Activated CD4-positive, CD25-positive, alpha-beta regulatory T cell (primary cell): ENCODE measurements at regions not wholly inside any gene's neighbourhood (a gene's known extent, or its start where the extent isn't known, plus 50 kb on each side); places are given as distances from the start of the nearest gene placed in this dataset.

Experiments
- DNase-seq, 4 experiments: peaks; one replicate each; lab custom pipeline; 2025; lab: John Stamatoyannopoulos, UW

DNA sequence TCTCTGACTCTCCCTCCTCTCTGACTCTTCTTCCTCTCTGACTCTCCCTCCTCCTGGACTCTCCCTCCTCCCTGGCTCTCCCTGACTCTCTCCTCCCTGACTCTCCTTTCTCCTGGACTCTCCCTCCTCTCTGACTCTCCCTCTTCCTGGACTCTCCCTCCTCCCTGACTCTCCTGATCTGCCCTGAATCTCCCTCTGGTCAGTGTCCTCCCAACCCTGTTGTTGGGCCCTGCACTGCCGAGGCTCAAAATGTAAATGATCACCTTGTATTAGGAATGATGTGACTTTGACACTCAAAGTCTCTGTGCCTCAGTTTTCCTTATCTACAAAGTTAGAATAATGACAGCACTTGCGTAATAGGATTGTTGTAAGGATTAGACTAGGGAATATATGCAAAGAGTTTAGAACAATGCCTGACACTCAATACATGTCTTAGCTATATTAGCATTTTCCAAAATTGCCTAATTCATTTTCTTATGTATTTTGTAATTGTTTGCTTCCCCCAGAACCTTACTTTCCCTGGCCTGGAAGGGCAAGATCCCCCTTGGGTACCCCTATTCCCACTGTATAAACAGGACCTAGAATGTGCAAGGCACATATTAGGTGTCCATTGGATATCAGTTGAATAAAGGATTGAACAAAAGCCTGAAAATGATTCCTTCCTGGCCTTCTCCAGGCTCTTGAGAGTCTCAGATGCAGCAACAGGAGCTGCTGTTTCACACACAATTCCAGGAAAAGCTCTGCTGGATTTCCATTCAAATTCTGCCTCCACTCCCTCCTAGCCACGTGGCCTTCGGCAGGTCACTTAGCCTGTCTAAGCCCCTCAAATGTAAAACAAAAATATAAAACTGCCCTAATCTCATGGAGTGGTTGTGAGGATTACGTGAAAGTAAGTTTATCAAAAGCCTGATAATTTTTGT is 170.1 kb downstream of the INHBB start:
- DNase-seq: no peak

DNA sequence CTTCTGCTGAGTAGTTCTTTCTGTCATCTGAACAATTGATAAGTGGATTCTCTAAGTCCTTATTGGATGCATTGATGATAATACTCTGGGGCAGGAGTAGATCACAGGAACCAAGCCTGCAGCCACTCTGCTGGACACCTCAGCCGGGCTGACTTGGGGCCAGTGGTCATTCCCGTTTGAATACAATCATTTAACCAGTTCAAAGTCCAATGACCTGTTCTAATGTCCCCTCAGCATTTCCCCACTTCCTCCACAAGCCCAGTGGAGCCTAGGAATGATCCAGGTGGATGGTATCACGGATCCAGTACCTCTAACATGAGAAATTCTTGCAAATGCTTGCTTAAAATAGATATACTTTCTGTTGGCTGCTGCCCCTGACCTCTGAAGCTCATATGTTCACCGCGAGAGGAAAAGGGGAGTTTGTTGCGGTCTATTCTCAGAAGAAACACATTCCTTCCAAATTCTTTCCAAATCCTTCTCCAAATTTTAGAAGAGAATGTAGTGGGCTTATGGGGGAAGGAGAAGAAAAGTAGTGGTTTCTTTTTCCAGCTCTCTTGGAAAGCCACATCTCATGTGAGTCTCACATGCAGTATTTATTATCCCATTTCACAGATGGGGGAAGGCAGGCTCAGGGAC is 170.9 kb downstream of the INHBB start:
- DNase-seq: no peak

DNA sequence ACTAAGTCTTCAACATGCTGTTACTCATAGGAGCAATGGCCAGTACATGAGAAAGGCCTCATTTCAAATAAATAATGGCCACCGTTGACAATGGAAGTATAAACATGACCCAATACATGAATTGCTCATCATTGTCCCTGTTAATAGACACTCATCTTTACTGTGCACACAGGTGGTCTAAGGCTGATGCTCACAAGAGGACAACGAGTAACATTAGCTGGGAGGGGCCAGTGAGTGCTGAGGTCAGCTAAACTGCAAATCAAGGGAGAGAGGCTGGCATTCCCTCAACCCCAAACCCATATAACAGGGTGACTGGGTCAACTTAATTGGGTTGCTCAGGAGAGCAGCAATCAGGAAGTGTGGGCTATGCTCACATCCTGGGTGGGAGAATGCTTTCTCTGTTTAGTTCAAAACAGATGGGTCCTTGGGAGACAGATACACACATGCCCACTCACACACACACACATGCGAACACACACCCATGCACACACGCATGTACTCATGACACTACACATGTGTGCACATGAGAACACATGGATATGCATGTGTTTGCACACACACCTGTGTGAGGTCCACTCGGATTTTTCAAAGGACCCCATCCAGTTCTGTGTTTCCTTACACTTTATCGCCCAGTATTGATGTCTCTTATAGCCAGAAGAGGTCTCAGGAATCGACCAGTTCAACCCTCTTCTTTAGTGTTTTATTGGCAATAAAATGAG is 172.0 kb downstream of the INHBB start:
- no peak for DNase-seq

- no peak for DNase-seq
These were observed 172.9 kb downstream of the INHBB start for GRCh38 chr2:120518819-120519218.

GRCh38 chr2:120519469-120519868 is 173.5 kb downstream of the INHBB start:
- DNase-seq: no peak

DNA sequence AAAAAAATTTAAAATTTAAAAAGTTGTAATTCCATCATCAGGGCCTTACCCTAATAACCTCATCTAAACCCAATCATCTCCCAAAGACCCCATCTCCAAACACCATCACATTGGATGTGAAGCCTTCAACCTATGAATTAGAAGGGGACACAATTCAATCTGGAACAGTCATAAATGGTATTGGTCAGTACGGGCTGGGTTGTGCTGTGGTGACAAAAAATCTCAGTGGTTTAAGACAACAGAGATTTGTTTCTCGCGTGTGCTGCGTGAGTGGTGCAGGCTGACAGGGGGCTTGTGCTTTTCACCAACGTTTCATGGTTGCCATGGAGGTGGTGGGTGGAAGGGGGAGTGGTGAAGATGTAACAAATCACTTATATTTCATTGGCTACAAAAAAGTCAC is 174.5 kb downstream of the INHBB start:
- DNase-seq: no peak

DNA sequence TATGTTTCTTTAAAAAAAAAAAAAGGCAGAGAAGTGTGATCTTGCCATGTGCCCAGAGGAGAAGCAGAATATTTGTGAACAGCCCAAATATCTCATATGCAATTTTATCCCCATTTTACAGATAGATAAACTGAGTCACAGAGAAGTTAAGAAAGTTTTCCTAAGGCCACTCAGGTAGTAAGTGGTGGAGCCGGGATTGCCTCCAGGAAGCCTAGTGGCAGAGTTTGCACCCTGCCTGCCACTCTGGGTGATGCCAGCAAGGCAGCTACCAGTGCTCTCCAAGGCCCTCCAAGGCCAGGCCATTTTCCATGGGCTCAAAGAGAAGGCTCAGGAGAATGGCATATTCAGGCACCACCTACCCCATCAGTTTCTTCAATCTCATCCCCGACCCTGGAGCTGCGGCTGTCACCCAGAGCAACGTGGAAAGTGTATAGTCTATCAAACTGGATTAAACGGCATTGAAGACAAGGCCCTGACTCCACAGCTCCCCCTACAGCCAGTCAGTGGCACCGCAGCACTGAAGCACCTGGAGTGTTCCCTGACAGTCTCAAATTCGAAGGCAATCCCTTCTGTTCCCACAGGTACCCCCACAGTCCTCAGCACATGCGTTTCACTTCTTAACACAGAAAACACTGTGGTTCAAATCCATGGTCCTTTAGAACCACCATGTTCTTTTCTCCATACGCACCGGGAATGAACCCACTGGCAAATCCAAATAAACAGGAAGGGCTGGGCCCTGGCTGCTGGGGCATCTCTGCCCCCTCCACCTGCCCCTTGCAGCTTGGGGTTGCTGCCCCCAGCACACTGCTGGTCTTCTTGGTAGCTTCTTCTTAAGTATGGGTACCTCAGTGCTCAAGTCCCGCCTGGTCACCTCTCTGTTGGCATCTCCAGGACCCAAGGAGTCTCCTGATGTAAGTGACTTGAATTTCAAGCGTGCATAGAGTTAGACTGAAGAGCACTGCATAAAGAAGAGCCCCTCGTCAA is 175.3 kb downstream of the INHBB start:
- no peak for DNase-seq

DNA sequence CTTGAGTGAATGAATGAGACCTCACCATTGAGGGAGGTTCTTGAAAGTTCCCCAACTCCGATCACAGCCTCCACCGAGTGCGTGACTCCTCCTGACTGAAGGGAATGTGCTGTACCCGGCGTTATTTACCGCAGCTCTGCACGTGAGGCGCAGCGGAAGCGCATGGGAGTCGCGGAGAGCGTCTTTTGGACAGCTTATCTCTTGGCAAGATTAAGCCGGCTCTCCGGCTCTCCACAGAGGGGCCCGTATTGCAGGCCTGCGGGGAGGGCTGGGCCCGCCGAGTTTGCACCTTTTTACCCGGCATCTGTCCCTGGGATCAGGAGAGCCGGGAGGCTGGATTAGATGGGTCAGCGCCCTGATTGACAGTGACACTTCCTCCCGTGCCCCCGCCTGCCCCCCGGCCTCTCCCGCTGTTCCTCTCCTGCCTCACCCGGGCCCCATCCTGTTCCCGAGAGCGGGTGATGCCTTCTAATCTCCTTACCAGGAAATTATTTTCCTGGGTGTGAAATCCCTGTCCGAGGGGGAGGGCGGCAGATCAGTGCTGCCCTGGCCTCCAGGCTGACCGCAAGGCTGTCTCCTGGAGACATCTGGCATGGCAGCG is 176.3 kb downstream of the INHBB start:
- no peak for DNase-seq

DNA sequence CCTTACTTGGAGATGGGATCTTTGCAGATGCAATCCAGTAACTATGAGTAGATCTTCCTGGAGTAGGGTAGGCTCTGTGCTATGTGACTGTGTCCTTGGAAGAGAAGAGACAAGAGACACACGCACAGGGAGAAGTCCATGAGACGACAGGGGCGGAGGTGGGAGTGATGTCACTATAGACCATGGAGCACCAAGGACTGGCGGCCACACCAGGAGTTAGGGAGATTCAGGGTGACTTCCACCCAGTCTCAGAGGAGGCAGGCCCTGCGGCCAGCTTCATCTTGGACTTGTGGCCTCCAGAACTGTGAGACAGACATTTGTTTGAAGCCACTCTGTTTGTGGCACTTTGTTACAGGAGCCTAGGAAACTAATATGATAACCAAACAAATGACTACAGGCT is 177.8 kb downstream of the INHBB start:
- DNase-seq: no peak

- DNase-seq: no peak
These were observed 178.2 kb downstream of the INHBB start for GRCh38 chr2:120524174-120524573.

DNA sequence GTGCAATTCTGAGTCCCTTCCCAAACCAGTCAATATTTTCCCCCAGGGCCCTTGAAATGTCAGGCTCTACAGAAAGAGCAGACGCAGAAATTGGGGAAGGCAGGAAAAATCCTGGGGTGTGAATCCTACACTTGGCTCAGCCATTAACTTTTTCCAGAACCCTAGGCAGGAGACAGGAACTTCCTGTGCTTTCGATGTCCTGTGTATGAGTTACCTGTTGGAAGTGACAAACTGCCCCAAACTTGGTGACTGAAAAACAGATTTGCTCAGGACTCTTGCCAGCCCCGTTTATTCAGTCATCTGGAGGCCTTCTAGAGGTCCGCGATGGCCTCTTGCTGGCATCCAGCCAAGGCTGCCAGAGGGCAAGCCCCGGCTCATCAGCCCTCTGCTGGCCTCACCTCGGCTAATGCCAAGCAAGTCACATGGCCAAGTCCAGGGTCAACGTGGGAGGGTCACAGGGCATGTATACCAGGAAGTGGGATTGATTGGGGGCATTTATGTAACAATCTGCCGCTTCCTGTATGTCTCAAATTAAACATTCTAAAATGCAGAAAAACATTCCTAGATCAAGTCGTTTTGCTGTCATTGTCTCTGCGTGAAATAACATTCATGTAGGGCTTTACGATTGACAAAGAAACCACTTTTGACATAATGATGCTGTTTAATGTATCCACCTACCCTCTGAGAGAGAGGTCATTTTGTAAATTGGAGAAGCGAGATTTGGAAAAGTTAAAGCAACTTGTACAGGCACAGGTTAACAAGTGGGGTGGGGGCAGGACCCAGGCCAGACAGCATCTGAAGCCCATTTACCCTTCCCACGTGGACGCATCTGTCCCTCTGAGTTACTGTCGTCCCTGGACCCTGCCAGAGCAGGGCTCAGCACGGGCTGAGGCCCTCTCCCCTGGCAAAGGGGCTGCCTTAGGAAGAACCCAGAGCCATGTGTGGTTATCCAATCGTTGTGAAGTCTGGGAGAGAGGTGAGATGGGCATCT is 179.4 kb downstream of the INHBB start:
- no peak for DNase-seq

DNA sequence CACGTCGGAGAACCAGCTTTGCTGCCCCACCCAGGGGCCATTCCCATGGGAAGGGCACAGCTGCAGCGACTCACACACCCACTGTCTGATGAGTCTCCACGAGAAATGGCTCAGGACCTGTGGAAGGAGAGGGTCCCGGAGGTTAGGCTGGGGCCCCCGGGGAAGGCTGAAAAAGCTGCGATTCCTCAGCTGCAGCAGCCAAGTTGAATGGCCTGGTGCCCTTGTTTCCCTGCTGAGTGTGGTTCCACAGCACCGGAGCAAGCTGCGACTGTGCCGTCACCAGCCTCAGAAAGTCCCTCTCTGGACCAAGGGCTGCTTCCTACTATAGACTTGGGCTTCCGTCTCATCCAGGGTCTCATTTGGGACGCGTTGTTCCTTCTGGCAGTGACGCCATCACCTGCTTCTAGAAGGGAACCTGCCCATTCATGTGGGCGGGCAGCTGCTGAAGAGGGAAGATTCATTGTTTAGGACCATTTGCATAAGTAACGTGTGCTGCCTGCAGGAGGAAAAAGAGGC is 180.2 kb downstream of the INHBB start:
- no peak for DNase-seq

- DNase-seq: no peak
These were observed 181.3 kb downstream of the INHBB start for GRCh38 chr2:120526997-120527945.

- no peak for DNase-seq
These were observed 182.2 kb downstream of the INHBB start for GRCh38 chr2:120528051-120528692.

- DNase-seq: no peak
These were observed 182.7 kb downstream of the INHBB start for GRCh38 chr2:120528693-120529076.

- no peak for DNase-seq
These were observed 184.8 kb downstream of the INHBB start for GRCh38 chr2:120530781-120531180.

DNA sequence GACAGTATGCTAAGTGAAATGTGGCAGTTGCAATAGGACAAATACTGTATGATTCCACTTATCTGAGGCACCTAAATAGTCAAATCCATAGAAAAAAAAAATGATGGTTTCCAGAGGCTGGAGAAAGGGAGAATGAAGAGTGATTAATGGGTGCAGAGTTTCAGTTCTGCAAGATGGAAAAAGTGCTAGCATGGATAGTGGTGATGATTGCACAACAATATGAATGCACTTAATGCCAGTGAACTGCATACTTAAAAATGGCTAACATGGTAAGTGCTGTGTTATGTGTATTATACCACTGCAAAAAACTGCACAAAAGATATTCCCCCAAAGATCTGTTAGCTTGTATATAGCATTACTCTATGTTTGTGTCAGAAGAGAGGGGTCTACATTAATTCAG is 185.4 kb downstream of the INHBB start:
- no peak for DNase-seq
